ENCODE measurements at regions not wholly inside any gene's neighbourhood (a gene's known extent, or its start where the extent isn't known, plus 50 kb on each side); places are given as distances from the start of the nearest gene placed in this dataset.

DNA sequence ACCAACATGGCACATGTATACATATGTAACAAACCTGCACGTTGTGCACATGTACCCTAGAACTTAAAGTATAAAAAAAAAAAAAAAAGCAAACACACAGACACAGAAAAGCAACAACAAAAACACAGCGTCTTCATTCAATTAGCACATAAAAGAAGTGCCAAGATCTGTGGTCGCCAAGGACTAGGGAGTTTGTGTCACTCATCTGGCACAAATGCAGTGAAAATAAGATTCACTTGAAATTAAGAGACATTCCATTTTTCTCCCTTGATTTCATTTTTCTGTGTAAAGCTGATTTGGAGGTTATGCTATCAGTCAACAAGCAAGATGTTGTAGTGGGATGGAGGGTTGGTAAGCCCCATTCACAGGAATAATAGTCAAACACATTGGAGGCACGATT is 115.3 kb downstream of the FAT4 start:
- Histone ChIP-seq H3K27ac (ENCODE audit: low read depth in 1 of 2, low read length in 1 of 2) (no peak overlapping the region), H3K9ac (ENCODE audit: insufficient read depth in 1 of 2, low read length in 2 of 2) (no peak overlapping the region), H3K9me3 (ENCODE audit: control insufficient read depth in 4 of 4, insufficient read depth in 3 of 4, low read length in 3 of 4) (no peaks in the 10 kb centered on the region), H3K27me3 (ENCODE audit: control insufficient read depth in 3 of 3, insufficient read depth in 3 of 3, low read length in 2 of 3) (no peaks in the 10 kb centered on the region), H3K36me3 (ENCODE audit: control insufficient read depth in 4 of 4, insufficient read depth in 4 of 4, low read length in 4 of 4) (peaks cover 0 to 7% (median 3%) of the 10 kb centered on the region in 4 donors), H3K4me3 (no peak overlapping the region), H3K4me1 (ENCODE audit: control insufficient read depth in 5 of 5, insufficient read depth in 5 of 5, low read length in 5 of 5) (peaks cover 0 to 50% (median 3%) of the 10 kb centered on the region in 5 donors)
- ATAC-seq (ENCODE audit: insufficient read depth, low FRiP score) (no peak), DNase-seq (no peak)
- 83 to 92% methylated on average over 3 to 4 of the region's 4 CpGs for WGBS, 2 donors
- TF ChIP-seq, protein P1, sequence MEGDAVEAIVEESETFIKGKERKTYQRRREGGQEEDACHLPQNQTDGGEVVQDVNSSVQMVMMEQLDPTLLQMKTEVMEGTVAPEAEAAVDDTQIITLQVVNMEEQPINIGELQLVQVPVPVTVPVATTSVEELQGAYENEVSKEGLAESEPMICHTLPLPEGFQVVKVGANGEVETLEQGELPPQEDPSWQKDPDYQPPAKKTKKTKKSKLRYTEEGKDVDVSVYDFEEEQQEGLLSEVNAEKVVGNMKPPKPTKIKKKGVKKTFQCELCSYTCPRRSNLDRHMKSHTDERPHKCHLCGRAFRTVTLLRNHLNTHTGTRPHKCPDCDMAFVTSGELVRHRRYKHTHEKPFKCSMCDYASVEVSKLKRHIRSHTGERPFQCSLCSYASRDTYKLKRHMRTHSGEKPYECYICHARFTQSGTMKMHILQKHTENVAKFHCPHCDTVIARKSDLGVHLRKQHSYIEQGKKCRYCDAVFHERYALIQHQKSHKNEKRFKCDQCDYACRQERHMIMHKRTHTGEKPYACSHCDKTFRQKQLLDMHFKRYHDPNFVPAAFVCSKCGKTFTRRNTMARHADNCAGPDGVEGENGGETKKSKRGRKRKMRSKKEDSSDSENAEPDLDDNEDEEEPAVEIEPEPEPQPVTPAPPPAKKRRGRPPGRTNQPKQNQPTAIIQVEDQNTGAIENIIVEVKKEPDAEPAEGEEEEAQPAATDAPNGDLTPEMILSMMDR (IDR thresholded peaks at IDR 0.05; ENCODE audit: control extremely low read depth, extremely low read depth): no peak

DNA sequence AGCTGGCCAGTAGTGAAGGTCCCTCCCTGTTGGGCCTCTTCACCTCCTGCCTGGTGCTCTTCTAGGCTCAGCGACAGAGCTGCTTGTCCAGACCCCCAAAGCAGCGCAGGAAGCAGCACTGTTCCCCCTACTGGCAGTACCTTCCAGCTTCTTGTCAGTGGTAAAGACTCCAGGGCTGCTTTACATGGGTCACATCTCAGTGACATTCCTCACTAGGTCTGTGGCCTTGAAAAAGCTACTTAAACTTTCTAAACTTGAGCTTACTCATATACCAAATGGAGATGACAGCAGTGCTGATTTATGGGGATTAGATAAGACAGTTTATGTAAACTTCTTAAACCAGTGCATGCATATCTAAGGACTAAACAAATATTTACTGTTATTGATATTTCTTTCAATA is 117.3 kb downstream of the FAT4 start:
- Histone ChIP-seq H3K9me3 (ENCODE audit: control insufficient read depth in 4 of 4, insufficient read depth in 3 of 4, low read length in 3 of 4) (no peaks in the 10 kb centered on the region), H3K4me3 (no peak overlapping the region), H3K4me1 (ENCODE audit: control insufficient read depth in 5 of 5, insufficient read depth in 5 of 5, low read length in 5 of 5) (peaks cover 0 to 42% (median 3%) of the 10 kb centered on the region in 5 donors), H3K36me3 (ENCODE audit: control insufficient read depth in 4 of 4, insufficient read depth in 4 of 4, low read length in 4 of 4) (peaks cover 0 to 22% (median 8%) of the 10 kb centered on the region in 4 donors), H3K27me3 (ENCODE audit: control insufficient read depth in 3 of 3, insufficient read depth in 3 of 3, low read length in 2 of 3) (no peaks in the 10 kb centered on the region), H3K27ac (ENCODE audit: low read depth in 1 of 2, low read length in 1 of 2) (no peak overlapping the region), H3K9ac (ENCODE audit: insufficient read depth in 1 of 2, low read length in 2 of 2) (no peak overlapping the region)
- TF ChIP-seq, protein P1 (IDR thresholded peaks at IDR 0.05; ENCODE audit: control extremely low read depth, extremely low read depth): no peak
- DNase-seq (peak; percentile 79 to 90 (median 90)), ATAC-seq (ENCODE audit: insufficient read depth, low FRiP score) (no peak)
- 57 to 70% methylated on average over 2 of the region's 2 CpGs for WGBS, 2 donors

DNA sequence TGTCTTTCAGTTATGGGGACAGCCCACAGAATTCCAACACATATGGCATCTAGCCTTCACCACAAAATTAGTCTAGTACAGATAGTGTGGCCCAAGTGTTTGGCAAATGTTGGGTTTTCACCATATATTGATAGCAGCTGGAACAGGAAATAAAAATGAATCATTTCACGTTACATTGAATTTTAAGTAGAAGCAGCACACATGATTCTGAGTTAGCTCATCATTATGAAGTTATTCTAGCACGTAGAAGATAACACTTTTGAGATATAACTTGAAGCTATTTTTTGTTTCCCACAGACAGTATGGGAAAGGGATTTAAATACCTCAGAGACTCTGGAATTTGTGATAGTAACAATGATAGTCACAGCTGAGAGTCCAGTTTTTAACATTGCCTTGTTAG is 118.7 kb downstream of the FAT4 start:
- peak in 2 of 3 donors; percentile 60 to 63 for DNase-seq

More for the DNA sequence above, 118.7 kb downstream of the FAT4 start:
- no peaks in the 10 kb centered on the region for H3K27me3 ChIP-seq (ENCODE audit: control insufficient read depth in 3 of 3, insufficient read depth in 3 of 3, low read length in 2 of 3)
- H3K4me1 ChIP-seq (ENCODE audit: control insufficient read depth in 5 of 5, insufficient read depth in 5 of 5, low read length in 5 of 5): peaks cover 0 to 42% (median 3%) of the 10 kb centered on the region in 5 donors
- no peaks in the 10 kb centered on the region for H3K9me3 ChIP-seq (ENCODE audit: control insufficient read depth in 4 of 4, insufficient read depth in 3 of 4, low read length in 3 of 4)
- H3K4me3 ChIP-seq: no peak overlapping the region
- H3K9ac ChIP-seq (ENCODE audit: insufficient read depth in 1 of 2, low read length in 2 of 2): no peak overlapping the region
- TF ChIP-seq, protein P1 (IDR thresholded peaks at IDR 0.05; ENCODE audit: control extremely low read depth, extremely low read depth): no peak
- H3K36me3 ChIP-seq (ENCODE audit: control insufficient read depth in 4 of 4, insufficient read depth in 4 of 4, low read length in 4 of 4): peaks cover 0 to 29% (median 10%) of the 10 kb centered on the region in 4 donors
- ATAC-seq (ENCODE audit: insufficient read depth, low FRiP score): no peak
- H3K27ac ChIP-seq (ENCODE audit: low read depth in 1 of 2, low read length in 1 of 2): no peak overlapping the region
- WGBS, 2 donors: 71 to 76% methylated on average over 2 of the region's 2 CpGs

All from lung (tissue), 11 donors.